GM21526 (cell line): ENCODE measurements at regions not wholly inside any gene's neighbourhood (a gene's known extent, or its start where the extent isn't known, plus 50 kb on each side); places are given as distances from the start of the nearest gene placed in this dataset.

Experiments
- ATAC-seq: cut with Tn5 transposase; IDR thresholded peaks from one replicate; pipeline ENCODE4 v1.9.1; 2021; ENCODE audit warnings: moderate library complexity; ENCODE audit not compliant: unreplicated experiment, low FRiP score

DNA sequence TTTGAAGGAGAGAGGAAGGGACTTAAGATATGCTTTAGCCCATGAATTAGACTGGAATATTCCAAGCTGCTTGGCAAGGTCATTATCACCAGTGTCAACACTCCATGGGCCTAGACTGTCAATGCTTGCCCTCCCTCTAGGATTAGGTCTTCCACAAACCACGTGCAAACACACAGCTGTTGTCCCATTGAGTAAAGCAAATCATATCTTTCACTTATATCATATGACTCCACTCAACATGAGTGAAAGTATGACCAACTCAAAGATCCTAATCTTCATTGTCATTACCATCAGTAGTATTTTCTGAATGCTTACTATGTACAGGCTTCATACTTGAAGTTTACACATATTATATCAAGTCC is 57.0 kb upstream of the GRAMD2B start:
- no peak for ATAC-seq

DNA sequence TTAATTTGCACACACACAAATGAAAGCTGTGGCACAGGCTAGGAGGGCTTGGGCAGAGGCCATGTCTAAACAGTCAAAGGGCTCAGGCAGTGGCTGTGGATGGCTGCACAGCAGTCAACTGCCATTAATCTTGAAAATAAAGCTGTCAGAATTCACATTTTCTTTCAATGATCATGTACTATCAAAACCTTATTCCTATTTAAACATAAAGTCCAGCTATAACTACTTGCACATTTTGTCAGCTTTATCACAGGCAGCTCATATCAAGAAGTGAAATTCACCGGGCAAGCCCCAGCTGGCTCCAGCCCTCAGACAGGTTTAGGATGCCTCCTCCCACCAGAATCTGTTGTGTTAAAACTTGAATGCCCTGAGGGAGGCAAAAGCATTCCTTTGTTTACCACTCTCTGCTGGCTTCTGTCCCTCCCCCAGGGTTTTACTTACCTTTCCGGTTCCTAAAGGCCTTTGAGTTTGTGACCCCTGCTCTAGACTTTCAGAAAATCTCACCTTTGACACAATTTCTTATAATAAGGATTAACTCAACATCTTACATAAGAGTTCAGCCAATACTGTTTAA is 54.9 kb upstream of the GRAMD2B start:
- ATAC-seq: no peak

DNA sequence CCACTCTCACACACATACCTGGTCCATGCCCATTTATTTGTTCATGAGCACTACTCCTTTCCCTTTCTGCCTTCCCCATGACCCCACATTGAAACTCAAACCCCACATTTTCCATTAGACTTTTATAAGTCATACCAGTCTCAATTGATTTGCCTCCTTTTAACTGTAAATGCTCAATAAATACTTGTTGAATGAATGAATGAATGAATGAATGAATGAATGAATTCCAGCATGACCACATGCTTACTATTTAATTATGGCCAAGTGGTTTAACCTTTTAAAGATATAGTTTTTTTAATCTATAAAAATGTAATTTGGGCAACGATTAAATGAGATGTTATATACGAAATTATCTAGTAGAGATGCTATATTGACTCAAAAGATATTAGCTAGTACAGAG is 54.1 kb upstream of the GRAMD2B start:
- no peak for ATAC-seq

DNA sequence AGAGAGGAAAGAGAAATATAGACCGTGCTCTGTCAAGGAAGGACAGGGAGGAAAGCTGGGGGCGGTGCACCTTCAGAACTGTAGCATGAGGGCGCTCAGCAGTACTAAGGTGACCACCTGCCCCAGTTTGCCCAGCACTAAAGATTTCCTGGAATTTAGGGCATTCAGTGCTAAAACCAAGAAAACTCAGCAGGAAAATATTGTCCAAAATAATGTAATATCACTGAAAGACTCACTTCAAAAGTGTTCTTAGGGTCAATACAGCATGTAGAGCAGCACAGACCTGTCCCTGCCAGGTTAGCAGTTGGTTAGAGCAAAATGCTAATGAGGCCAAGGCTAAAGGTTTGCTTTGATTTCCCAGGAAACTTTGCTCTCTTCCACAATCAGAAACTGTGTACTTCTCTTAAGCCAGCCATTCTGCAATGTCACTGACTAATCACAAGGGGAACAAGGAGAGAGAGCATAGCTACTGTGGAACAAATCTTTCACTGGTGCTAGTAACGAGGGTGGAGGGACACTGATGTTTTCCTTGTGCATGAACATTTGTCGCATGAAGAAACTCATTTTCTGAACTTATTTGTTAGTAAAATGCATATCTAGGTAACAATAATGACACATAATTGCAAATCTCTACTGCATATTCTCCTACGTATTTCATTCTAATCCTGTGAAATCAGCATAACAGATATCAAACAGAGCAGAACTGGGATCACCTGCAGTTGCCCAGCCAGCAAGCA is 53.0 kb upstream of the GRAMD2B start:
- no peak for ATAC-seq

DNA sequence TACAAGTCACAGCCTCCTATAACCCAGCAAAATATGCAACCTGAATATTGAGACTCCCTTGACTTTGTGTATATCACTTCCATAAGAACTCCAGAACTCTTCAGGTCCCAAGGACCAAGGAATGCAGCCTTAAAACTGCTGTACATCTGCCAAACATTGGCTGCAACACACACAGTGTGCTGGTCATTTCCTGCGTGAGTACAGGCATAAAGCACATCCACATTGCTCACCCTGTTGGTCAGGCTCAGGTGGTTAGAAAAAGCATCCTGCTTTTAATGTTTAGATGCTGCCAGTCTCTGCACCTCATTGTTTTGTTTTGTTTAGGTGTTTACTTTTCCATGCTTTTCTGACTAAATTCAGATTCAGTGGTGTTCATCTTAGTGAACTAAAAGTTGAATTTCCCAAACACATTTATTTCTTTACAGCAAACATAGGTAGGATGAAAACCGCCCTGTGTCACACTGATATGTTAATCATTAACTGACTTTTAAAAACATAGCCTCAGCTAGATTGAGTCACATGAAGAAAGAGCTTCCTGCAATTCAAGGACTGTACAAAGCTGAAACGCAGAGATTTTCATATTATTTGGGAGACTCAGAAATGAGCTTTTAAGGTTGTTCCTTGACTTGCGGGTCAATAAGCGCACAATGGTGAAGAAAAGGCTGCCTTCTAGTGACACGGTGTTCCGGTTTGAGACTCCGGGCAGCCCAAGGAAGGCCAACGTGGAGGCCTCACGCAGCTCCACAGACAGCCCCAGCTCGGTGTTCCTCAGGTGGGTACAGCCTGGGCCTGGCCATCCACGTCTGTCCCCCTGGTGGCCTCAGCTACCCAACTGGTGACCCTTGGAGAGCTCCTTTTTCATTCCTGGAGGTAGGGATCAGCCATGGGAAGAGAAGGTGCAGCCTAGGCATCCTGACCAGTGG is 52.2 kb upstream of the GRAMD2B start:
- ATAC-seq: no peak

DNA sequence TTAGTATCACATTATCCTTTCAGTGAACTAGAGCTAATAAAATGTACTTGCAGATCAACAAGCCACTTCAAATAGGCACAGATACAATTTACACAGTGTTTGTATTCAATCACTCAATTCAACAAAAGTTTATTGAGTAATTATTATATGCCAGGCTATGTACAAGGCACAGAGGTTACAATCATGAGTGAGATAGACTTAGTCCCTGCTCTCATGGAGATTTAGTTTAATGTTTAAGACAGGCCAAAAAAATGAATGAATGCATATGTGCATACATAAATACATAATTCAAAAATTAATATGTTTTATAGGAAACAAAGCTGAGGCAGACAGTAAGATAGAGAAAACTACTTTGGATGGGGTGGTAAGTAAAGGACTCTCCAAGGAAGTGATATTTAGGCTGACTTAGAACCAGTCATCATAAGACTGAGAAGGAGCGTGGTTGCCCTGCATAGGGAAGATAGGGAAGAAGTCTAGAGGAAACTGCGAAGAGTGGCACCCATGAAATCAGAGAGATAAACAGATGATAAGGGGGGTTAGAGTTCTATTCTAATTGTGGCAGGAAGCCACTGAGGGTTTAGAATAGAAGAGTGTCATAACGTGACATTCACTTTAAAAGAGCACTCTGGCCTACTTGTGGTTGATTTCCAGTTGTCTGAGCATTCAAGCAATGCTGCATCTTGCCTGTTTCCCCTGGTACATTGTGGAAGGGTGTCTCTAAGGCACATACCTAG is 49.7 kb upstream of the GRAMD2B start:
- no peak for ATAC-seq
